HEK293 (cell line): ENCODE measurements at regions not wholly inside any gene's neighbourhood (a gene's known extent, or its start where the extent isn't known, plus 50 kb on each side); places are given as distances from the start of the nearest gene placed in this dataset.

ENCODE experiments used
- CTCF ChIA-PET: fragments of 350-600 bp; formaldehyde crosslinking; extraction: SDS; loops from one replicate; lab custom pipeline; 2021; ENCODE audit warnings: antibody characterized with exemption; lab: Yijun Ruan, JAX
- POLR2A ChIA-PET: fragments of 300-600 bp; formaldehyde crosslinking; extraction: SDS; loops from one replicate; lab custom pipeline; 2020; ENCODE audit warnings: antibody characterized with exemption, inconsistent platforms; lab: Yijun Ruan, JAX
- H3K27ac ChIP-seq: fragments of 200-500 bp; sonication (Bioruptor generic); 2 replicates; pipeline ENCODE4 v1.5.1; 2014; ENCODE audit warnings: low read depth, low read length, control low read depth, inconsistent platforms; ENCODE audit errors: extremely low read depth
- H3K36me3 ChIP-seq, 2 experiments: fragments of 200-500 bp in 1 of 2; sonication (Bioruptor generic) in 1 of 2; 1 replicate in 1 of 2; 2 replicates in 1 of 2; pipeline ENCODE4 v1.5.1; 2014 to 2017; ENCODE audit warnings: inconsistent platforms in 2 of 2, low read length in 2 of 2; ENCODE audit not compliant: control insufficient read depth in 2 of 2, insufficient read depth in 1 of 2
- H3K4me1 ChIP-seq: fragments of 200-500 bp; sonication (Bioruptor generic); 2 replicates; pipeline ENCODE4 v1.5.1; 2014; ENCODE audit warnings: mild to moderate bottlenecking, low read length, inconsistent platforms; ENCODE audit not compliant: control insufficient read depth, insufficient read depth
- H3K4me3 ChIP-seq: 2 replicates; pipeline ENCODE4 v1.5.1; 2011; ENCODE audit warnings: low read depth, mild to moderate bottlenecking, control low read depth, low read length, moderate library complexity
- H3K9me3 ChIP-seq: fragments of 200-500 bp; sonication (Bioruptor generic); 2 replicates; pipeline ENCODE4 v1.5.1; 2014; ENCODE audit warnings: low read depth, low read length, inconsistent platforms; ENCODE audit not compliant: control insufficient read depth, insufficient read depth
- KLF7 ChIP-seq: fragments of 450-650 bp; formaldehyde crosslinking; IDR thresholded peaks from 2 replicates; pipeline ENCODE4 v1.5.1; 2016; ENCODE audit warnings: missing biosample characterization, missing genetic modification characterization, borderline replicate concordance
- REST ChIP-seq: fragments of 450-650 bp; formaldehyde crosslinking; IDR thresholded peaks from 2 replicates; pipeline ENCODE4 v1.5.1; 2016; ENCODE audit warnings: missing biosample characterization, missing genetic modification characterization
- SETDB1 ChIP-seq: IDR thresholded peaks from one replicate; pipeline ENCODE4 v1.6.1; 2017; ENCODE audit warnings: mild to moderate bottlenecking, low read length, moderate library complexity, mixed read lengths; ENCODE audit not compliant: insufficient read length
- ZNF266 ChIP-seq: fragments of 450-650 bp; formaldehyde crosslinking; IDR thresholded peaks from 2 replicates; pipeline ENCODE4 v1.5.1; 2016; ENCODE audit warnings: missing biosample characterization, missing genetic modification characterization, low read depth
- ZNF501 ChIP-seq: fragments of 450-650 bp; formaldehyde crosslinking; IDR thresholded peaks from 2 replicates; pipeline ENCODE4 v1.5.1; 2016; ENCODE audit warnings: missing biosample characterization, missing genetic modification characterization
- ZNF571 ChIP-seq: fragments of 450-650 bp; formaldehyde crosslinking; IDR thresholded peaks from 2 replicates; pipeline ENCODE4 v1.5.0; 2017; ENCODE audit warnings: missing biosample characterization, missing genetic modification characterization
- TF ChIP-seq, protein P1 (sequence below): fragments of 450-650 bp; formaldehyde crosslinking; IDR thresholded peaks from 2 replicates; pipeline ENCODE4 v1.5.1; 2016; ENCODE audit warnings: missing biosample characterization, missing genetic modification characterization
- TF ChIP-seq, protein P2 (sequence below): fragments of 450-650 bp; formaldehyde crosslinking; IDR thresholded peaks from 2 replicates; pipeline ENCODE4 v1.5.1; 2016; ENCODE audit warnings: missing biosample characterization, missing genetic modification characterization, low read depth
- TF ChIP-seq, protein P3 (sequence below): fragments of 450-650 bp; formaldehyde crosslinking; IDR thresholded peaks from 2 replicates; pipeline ENCODE4 v1.5.1; 2016; ENCODE audit warnings: missing biosample characterization, missing genetic modification characterization

- ChIA-PET CTCF (interaction anchor here (0.5 kb wide), 1 partner anchor 19 kb away, joined by 3 read pairs; no protein-coding TSS in a partner anchor), POLR2A (no interaction called here)
- Histone ChIP-seq H3K9me3 (no peaks in the 10 kb centered on the region), H3K36me3 (no peaks in the 10 kb centered on the region), H3K4me1 (no peaks in the 10 kb centered on the region), H3K27ac (no peak overlapping the region), H3K4me3 (no peak overlapping the region)
- TF ChIP-seq SETDB1 (no peak), REST (tag by site-specific recombination) (peak; percentile 88)
Observed at GRCh38 chr6:98203170-98203806, 631.1 kb upstream of the POU3F2 start.

DNA sequence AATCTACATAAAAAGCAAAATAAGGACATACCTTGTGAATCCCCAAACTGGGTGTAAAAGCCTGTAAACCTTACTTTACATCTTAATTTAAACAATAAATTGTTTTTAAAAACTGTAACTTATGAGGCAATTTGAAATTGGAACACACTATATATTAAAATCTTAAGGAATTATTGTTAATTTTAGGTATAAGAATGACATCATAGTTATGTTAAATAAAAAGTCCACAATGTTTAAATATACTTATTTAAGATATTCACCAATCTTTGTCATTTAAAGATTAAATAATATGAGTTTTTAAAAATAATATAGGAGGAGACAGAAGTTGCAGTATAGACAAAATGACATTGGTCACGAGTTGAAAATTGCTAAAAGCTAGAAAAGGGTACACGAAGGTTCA lies 621.9 kb upstream of the POU3F2 start:
- Histone ChIP-seq H3K9me3 (no peaks in the 10 kb centered on the region), H3K36me3 (no peaks in the 10 kb centered on the region), H3K4me1 (no peaks in the 10 kb centered on the region), H3K4me3 (no peak overlapping the region), H3K27ac (no peak overlapping the region)
- ChIA-PET POLR2A (no interaction called here), CTCF (interaction anchor here (0.9 kb wide), 1 partner anchor 47 kb away, joined by 3 read pairs; no protein-coding TSS in a partner anchor)
- TF ChIP-seq KLF7 (tag by site-specific recombination) (no peak), ZNF266 (tag by site-specific recombination) (no peak), ZNF571 (tag by site-specific recombination) (no peak), ZNF501 (tag by site-specific recombination) (no peak)
- TF ChIP-seq, protein P1, sequence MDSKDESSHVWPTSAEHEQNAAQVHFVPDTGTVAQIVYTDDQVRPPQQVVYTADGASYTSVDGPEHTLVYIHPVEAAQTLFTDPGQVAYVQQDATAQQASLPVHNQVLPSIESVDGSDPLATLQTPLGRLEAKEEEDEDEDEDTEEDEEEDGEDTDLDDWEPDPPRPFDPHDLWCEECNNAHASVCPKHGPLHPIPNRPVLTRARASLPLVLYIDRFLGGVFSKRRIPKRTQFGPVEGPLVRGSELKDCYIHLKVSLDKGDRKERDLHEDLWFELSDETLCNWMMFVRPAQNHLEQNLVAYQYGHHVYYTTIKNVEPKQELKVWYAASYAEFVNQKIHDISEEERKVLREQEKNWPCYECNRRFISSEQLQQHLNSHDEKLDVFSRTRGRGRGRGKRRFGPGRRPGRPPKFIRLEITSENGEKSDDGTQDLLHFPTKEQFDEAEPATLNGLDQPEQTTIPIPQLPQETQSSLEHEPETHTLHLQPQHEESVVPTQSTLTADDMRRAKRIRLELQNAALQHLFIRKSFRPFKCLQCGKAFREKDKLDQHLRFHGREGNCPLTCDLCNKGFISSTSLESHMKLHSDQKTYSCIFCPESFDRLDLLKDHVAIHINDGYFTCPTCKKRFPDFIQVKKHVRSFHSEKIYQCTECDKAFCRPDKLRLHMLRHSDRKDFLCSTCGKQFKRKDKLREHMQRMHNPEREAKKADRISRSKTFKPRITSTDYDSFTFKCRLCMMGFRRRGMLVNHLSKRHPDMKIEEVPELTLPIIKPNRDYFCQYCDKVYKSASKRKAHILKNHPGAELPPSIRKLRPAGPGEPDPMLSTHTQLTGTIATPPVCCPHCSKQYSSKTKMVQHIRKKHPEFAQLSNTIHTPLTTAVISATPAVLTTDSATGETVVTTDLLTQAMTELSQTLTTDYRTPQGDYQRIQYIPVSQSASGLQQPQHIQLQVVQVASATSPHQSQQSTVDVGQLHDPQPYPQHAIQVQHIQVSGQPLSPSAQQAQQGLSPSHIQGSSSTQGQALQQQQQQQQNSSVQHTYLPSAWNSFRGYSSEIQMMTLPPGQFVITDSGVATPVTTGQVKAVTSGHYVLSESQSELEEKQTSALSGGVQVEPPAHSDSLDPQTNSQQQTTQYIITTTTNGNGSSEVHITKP (tag by site-specific recombination) = no peak
- TF ChIP-seq, protein P2, sequence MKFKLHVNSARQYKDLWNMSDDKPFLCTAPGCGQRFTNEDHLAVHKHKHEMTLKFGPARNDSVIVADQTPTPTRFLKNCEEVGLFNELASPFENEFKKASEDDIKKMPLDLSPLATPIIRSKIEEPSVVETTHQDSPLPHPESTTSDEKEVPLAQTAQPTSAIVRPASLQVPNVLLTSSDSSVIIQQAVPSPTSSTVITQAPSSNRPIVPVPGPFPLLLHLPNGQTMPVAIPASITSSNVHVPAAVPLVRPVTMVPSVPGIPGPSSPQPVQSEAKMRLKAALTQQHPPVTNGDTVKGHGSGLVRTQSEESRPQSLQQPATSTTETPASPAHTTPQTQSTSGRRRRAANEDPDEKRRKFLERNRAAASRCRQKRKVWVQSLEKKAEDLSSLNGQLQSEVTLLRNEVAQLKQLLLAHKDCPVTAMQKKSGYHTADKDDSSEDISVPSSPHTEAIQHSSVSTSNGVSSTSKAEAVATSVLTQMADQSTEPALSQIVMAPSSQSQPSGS (tag by site-specific recombination) = peak; percentile 55
- TF ChIP-seq, protein P3, sequence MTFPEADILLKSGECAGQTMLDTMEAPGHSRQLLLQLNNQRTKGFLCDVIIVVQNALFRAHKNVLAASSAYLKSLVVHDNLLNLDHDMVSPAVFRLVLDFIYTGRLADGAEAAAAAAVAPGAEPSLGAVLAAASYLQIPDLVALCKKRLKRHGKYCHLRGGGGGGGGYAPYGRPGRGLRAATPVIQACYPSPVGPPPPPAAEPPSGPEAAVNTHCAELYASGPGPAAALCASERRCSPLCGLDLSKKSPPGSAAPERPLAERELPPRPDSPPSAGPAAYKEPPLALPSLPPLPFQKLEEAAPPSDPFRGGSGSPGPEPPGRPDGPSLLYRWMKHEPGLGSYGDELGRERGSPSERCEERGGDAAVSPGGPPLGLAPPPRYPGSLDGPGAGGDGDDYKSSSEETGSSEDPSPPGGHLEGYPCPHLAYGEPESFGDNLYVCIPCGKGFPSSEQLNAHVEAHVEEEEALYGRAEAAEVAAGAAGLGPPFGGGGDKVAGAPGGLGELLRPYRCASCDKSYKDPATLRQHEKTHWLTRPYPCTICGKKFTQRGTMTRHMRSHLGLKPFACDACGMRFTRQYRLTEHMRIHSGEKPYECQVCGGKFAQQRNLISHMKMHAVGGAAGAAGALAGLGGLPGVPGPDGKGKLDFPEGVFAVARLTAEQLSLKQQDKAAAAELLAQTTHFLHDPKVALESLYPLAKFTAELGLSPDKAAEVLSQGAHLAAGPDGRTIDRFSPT (tag by site-specific recombination) = no peak
